ENCODE measurements at regions not wholly inside any gene's neighbourhood (a gene's known extent, or its start where the extent isn't known, plus 50 kb on each side); places are given as distances from the start of the nearest gene placed in this dataset.

DNA sequence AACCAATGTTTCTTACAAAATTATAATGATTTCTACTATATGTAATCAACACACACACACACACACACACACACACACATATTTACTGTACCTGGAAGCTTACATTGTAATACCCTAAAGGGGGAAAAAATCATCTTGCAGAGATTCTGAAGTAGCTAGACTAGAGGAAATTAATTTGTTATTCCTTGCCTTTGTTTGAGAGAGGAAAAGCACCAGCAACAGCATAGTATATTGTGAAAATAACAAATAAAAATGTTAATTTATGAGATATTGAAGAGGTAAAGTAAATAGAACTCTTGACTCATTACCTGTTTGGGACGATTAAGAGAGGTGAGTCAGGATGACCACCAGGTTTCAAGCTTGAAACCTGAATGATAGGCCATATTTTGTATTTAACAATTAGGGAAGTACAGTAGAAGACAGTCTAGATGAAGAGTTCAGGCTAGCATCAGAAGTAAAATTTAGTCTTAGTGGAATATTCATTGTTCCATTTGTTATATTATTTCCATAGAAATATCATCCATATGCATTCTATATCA is 873.4 kb upstream of the PCDH10 start:
- Histone ChIP-seq H3K27ac (no peak overlapping the region), H3K4me3 (no peak overlapping the region), H3K4me1 (no peaks in the 10 kb centered on the region), H3K9me3 (no peaks in the 10 kb centered on the region), H3K27me3 (no peaks in the 10 kb centered on the region), H3K36me3 (no peaks in the 10 kb centered on the region)
- intact Hi-C loops (cut with DNase I): no loop called here
- TF ChIP-seq, protein P1, sequence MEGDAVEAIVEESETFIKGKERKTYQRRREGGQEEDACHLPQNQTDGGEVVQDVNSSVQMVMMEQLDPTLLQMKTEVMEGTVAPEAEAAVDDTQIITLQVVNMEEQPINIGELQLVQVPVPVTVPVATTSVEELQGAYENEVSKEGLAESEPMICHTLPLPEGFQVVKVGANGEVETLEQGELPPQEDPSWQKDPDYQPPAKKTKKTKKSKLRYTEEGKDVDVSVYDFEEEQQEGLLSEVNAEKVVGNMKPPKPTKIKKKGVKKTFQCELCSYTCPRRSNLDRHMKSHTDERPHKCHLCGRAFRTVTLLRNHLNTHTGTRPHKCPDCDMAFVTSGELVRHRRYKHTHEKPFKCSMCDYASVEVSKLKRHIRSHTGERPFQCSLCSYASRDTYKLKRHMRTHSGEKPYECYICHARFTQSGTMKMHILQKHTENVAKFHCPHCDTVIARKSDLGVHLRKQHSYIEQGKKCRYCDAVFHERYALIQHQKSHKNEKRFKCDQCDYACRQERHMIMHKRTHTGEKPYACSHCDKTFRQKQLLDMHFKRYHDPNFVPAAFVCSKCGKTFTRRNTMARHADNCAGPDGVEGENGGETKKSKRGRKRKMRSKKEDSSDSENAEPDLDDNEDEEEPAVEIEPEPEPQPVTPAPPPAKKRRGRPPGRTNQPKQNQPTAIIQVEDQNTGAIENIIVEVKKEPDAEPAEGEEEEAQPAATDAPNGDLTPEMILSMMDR (IDR thresholded peaks at IDR 0.05): no peak
- TF ChIP-seq POLR2AphosphoS5 (IDR thresholded peaks at IDR 0.05): no peak
- TF ChIP-seq EP300 (IDR thresholded peaks at IDR 0.05): no peak
- no peak for TF ChIP-seq POLR2A (IDR thresholded peaks at IDR 0.05)
- DNase-seq: no peak
- WGBS, 2 donors: 28 to 38% methylated on average over 1 of the region's 1 CpG

GRCh38 chr4:132276185-132276584 is 872.9 kb upstream of the PCDH10 start:
- H3K4me1 ChIP-seq: no peaks in the 10 kb centered on the region
- WGBS, 2 donors: 90% methylated on average over 4 of the region's 4 CpGs
- no peaks in the 10 kb centered on the region for H3K36me3 ChIP-seq
- no peak overlapping the region for H3K27ac ChIP-seq
- no peaks in the 10 kb centered on the region for H3K27me3 ChIP-seq
- no peak overlapping the region for H3K4me3 ChIP-seq
- H3K9me3 ChIP-seq: no peaks in the 10 kb centered on the region
- TF ChIP-seq, protein P1 (IDR thresholded peaks at IDR 0.05): no peak
- TF ChIP-seq EP300 (IDR thresholded peaks at IDR 0.05): no peak
- TF ChIP-seq POLR2AphosphoS5 (IDR thresholded peaks at IDR 0.05): no peak
- TF ChIP-seq POLR2A (IDR thresholded peaks at IDR 0.05): no peak
- no peak for DNase-seq
- intact Hi-C loops (cut with DNase I): no loop called here

GRCh38 chr4:132276989-132277388 is 872.1 kb upstream of the PCDH10 start:
- no peaks in the 10 kb centered on the region for H3K27me3 ChIP-seq
- no peak for DNase-seq
- TF ChIP-seq POLR2AphosphoS5 (IDR thresholded peaks at IDR 0.05) (no peak), EP300 (IDR thresholded peaks at IDR 0.05) (no peak)
- TF ChIP-seq, protein P1 (IDR thresholded peaks at IDR 0.05): no peak
- intact Hi-C loops (cut with DNase I): no loop called here
- 71 to 90% methylated on average over 2 of the region's 2 CpGs for WGBS, 2 donors
- H3K27ac ChIP-seq: no peak overlapping the region
- H3K36me3 ChIP-seq: no peaks in the 10 kb centered on the region
- no peaks in the 10 kb centered on the region for H3K4me1 ChIP-seq
- no peaks in the 10 kb centered on the region for H3K9me3 ChIP-seq
- no peak overlapping the region for H3K4me3 ChIP-seq

- Histone ChIP-seq H3K4me1 (no peaks in the 10 kb centered on the region), H3K4me3 (no peak overlapping the region), H3K36me3 (no peaks in the 10 kb centered on the region), H3K27me3 (no peaks in the 10 kb centered on the region), H3K9me3 (no peaks in the 10 kb centered on the region), H3K27ac (no peak overlapping the region)
- intact Hi-C loops (cut with DNase I): no loop called here
- 82 to 83% methylated on average over 4 of the region's 4 CpGs for WGBS, 2 donors
- TF ChIP-seq POLR2AphosphoS5 (IDR thresholded peaks at IDR 0.05): no peak
- TF ChIP-seq EP300 (IDR thresholded peaks at IDR 0.05): no peak
- TF ChIP-seq, protein P1 (IDR thresholded peaks at IDR 0.05): no peak
- no peak for TF ChIP-seq POLR2A (IDR thresholded peaks at IDR 0.05)
- no peak for DNase-seq
Observed at GRCh38 chr4:132281733-132282132, 867.4 kb upstream of the PCDH10 start.

- TF ChIP-seq EP300 (IDR thresholded peaks at IDR 0.05): no peak
- no peak for TF ChIP-seq POLR2A (IDR thresholded peaks at IDR 0.05)
- no peak for TF ChIP-seq POLR2AphosphoS5 (IDR thresholded peaks at IDR 0.05)
- TF ChIP-seq, protein P1 (IDR thresholded peaks at IDR 0.05): no peak
Observed at GRCh38 chr4:132284910-132285426, 864.1 kb upstream of the PCDH10 start.

More at GRCh38 chr4:132284910-132285426, 864.1 kb upstream of the PCDH10 start:
- Histone ChIP-seq H3K9me3 (no peaks in the 10 kb centered on the region), H3K4me3 (no peak overlapping the region), H3K36me3 (no peaks in the 10 kb centered on the region), H3K27me3 (no peaks in the 10 kb centered on the region), H3K4me1 (no peaks in the 10 kb centered on the region), H3K27ac (no peak overlapping the region)
- 92 to 94% methylated on average over 1 of the region's 1 CpG for WGBS, 2 donors
- no peak for DNase-seq
- intact Hi-C loops (cut with DNase I): no loop called here

All from sigmoid colon (tissue), 6 donors.